CD4-positive, CD25-positive, alpha-beta regulatory T cell (primary cell): ENCODE measurements at regions not wholly inside any gene's neighbourhood (a gene's known extent, or its start where the extent isn't known, plus 50 kb on each side); places are given as distances from the start of the nearest gene placed in this dataset.
"Not testable (repeated sequence)": the region's sequence is repeated elsewhere in the genome, so short reads cannot be mapped to it uniquely, and the experiment has no call there.

Experiments
- ATAC-seq, 2 donors: fragments of 150-1000 bp; cut with Tn5 transposase; one replicate each; pipeline ENCODE4 v1.10.0; 2021; ENCODE audit warnings: low read depth in 2 of 2, moderate number of reproducible peaks in 2 of 2, moderate library complexity in 1 of 2
- DNase-seq, 3 donors: peaks; one replicate each; pipeline versions ENCODE4 v3.0.0 to v3.0.0-alpha.2; 2012 to 2022; ENCODE audit warnings: mixed read lengths in 1 of 3
- H3K27ac ChIP-seq: one replicate; pipeline ENCODE4 v1.7.0; 2013; ENCODE audit warnings: mild to moderate bottlenecking, low read length; ENCODE audit not compliant: insufficient read depth, poor library complexity, severe bottlenecking
- H3K27me3 ChIP-seq: one replicate; pipeline ENCODE4 v1.7.0; 2013; ENCODE audit warnings: low read length; ENCODE audit not compliant: control insufficient read depth, insufficient read depth
- H3K36me3 ChIP-seq: one replicate; pipeline ENCODE4 v1.7.0; 2013; ENCODE audit warnings: mild to moderate bottlenecking, low read length, moderate library complexity; ENCODE audit not compliant: control insufficient read depth, insufficient read depth
- H3K4me1 ChIP-seq: 2 replicates; pipeline ENCODE4 v1.7.0; 2013; ENCODE audit warnings: mild to moderate bottlenecking, low read length; ENCODE audit not compliant: insufficient read depth, control insufficient read depth, poor library complexity, severe bottlenecking
- H3K4me3 ChIP-seq: one replicate; pipeline ENCODE4 v1.7.0; 2013; ENCODE audit warnings: low read depth, mild to moderate bottlenecking, low read length, moderate library complexity
- H3K9me3 ChIP-seq, 2 experiments: 1 replicate in 1 of 2; 2 replicates in 1 of 2; pipeline ENCODE4 v1.7.0; 2013; ENCODE audit warnings: low read length in 2 of 2, mild to moderate bottlenecking in 1 of 2, moderate library complexity in 1 of 2; ENCODE audit not compliant: control insufficient read depth in 2 of 2
- H3K27ac Mint-ChIP-seq, 3 donors: one replicate each; pipeline ENCODE4 v1.8.0; 2020 to 2022; ENCODE audit warnings: mild to moderate bottlenecking in 3 of 3, mixed read lengths in 3 of 3, moderate library complexity in 2 of 3
- H3K27me3 Mint-ChIP-seq: one replicate; pipeline ENCODE4 v1.8.0; 2022; ENCODE audit warnings: mild to moderate bottlenecking, mixed read lengths
- H3K36me3 Mint-ChIP-seq: one replicate; pipeline ENCODE4 v1.8.0; 2020; ENCODE audit warnings: mixed read lengths
- H3K4me1 Mint-ChIP-seq, 4 donors: one replicate each; pipeline ENCODE4 v1.8.0; 2020 to 2022; ENCODE audit warnings: mixed read lengths in 4 of 4, mild to moderate bottlenecking in 1 of 4
- H3K4me3 Mint-ChIP-seq, 4 donors: one replicate each; pipeline ENCODE4 v1.8.0; 2020 to 2022; ENCODE audit warnings: mild to moderate bottlenecking in 4 of 4, mixed read lengths in 4 of 4, moderate library complexity in 3 of 4
- H3K9me3 Mint-ChIP-seq, 7 donors: one replicate each; pipeline ENCODE4 v1.8.0; 2020 to 2022; ENCODE audit warnings: mixed read lengths in 7 of 7, mild to moderate bottlenecking in 3 of 7, moderate library complexity in 2 of 7

DNA sequence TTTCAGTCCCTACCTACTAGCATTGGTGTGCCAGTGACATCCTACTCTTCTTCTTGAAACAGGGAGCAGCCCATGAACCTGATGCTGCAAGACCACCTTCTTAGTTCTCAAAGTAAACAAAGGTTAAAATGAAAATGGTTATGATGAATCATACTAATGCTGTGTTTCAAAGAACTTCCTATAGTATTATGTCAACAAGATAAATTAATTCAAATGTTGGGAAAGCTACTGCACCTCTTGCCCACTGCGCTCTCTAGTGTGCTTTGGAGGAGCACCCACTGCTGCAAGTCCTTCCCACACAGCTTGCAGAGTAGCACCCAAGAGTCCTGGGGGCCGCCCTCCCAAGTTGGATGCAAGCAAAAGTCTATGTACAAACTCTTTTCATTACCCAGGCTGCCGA lies 81.1 kb downstream of the CD200R1L start:
- Histone ChIP-seq H3K27me3 (no peaks in the 10 kb centered on the region), H3K36me3 (no peaks in the 10 kb centered on the region), H3K27ac (no peak overlapping the region), H3K4me1 (no peaks in the 10 kb centered on the region), H3K9me3 (no peaks in the 10 kb centered on the region), H3K4me3 (no peak overlapping the region)
- peaks cover 0 to 2% (median 0%) of the 10 kb centered on the region in 7 donors for H3K9me3 Mint-ChIP-seq
- DNase-seq (no peak), ATAC-seq (no peak)
- H3K4me1 Mint-ChIP-seq, result peaks cover 0 to 6% (median 0%) of the 10 kb centered on the region in 4 donors
- no peaks in the 10 kb centered on the region for H3K27me3 Mint-ChIP-seq
- no peaks in the 10 kb centered on the region for H3K36me3 Mint-ChIP-seq
- no peak overlapping the region for H3K27ac Mint-ChIP-seq
- no peak overlapping the region for H3K4me3 Mint-ChIP-seq

DNA sequence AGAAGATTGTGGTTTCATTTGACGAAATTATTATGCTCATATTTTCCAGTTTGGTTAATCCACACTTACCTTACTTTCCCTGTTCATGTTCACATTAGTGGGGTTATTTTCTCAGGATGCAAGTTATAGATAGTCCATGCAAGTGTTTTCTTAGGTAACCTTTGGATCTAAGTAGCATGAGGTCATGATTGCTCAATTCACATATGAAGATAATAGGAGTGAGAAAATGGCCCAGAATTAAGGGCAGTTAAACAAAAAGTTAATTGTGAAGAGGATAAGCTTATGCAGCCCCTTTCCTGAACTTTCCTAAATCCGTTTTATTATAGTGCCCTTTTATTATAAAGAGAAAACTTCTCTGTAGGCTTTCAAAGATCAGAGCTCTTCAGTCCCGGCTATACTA lies 83.4 kb downstream of the CD200R1L start:
- no peaks in the 10 kb centered on the region for H3K4me1 ChIP-seq
- no peak overlapping the region for H3K4me3 ChIP-seq
- H3K27ac Mint-ChIP-seq, result no peak overlapping the region
- no peaks in the 10 kb centered on the region for H3K27me3 ChIP-seq
- H3K4me1 Mint-ChIP-seq, result no peaks in the 10 kb centered on the region
- no peak overlapping the region for H3K27ac ChIP-seq
- H3K9me3 Mint-ChIP-seq, result peaks cover 0 to 4% (median 0%) of the 10 kb centered on the region in 7 donors
- ATAC-seq (no peak), DNase-seq (no peak)
- no peaks in the 10 kb centered on the region for H3K36me3 ChIP-seq
- H3K27me3 Mint-ChIP-seq, result no peaks in the 10 kb centered on the region
- no peaks in the 10 kb centered on the region for H3K9me3 ChIP-seq
- H3K36me3 Mint-ChIP-seq, result no peaks in the 10 kb centered on the region
- no peak overlapping the region for H3K4me3 Mint-ChIP-seq

DNA sequence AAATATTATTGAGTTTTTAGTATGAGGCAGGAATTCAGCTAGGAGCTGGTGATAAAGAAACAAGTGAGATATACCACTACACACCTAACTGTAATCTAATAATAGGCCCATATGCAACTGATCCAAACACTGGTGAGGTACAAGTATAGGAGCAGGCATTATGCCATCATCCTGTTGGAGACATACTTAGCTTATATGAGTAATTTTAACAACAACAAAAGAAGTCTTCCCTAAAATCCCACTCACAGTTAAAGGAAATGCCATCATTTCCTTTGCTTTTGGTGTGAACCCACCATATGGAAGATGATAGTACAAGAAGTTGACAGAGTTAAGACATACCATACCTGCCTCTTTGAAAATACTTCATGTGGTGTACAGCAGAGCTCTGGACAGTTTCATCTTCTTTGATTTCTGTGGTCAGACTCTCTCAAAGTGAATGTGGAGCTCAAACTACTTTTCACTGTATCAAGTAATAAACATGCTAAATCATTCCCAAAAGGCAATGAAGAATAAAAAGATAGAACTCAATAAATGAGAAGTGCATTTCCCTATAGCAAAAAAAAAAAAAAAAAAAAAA lies 85.5 kb downstream of the CD200R1L start:
- Histone ChIP-seq H3K36me3 (no peaks in the 10 kb centered on the region), H3K27ac (no peak overlapping the region), H3K4me1 (no peaks in the 10 kb centered on the region), H3K27me3 (no peaks in the 10 kb centered on the region), H3K9me3 (peaks cover 3 to 7% of the 10 kb centered on the region in 2 experiments), H3K4me3 (no peak overlapping the region)
- Mint-ChIP-seq H3K36me3 (peaks cover 3% of the 10 kb centered on the region), H3K4me1 (no peaks in the 10 kb centered on the region), H3K9me3 (peaks cover 0 to 9% (median 2%) of the 10 kb centered on the region in 7 donors), H3K27me3 (no peaks in the 10 kb centered on the region), H3K4me3 (no peak overlapping the region), H3K27ac (no peak overlapping the region)
- DNase-seq (no peak), ATAC-seq (no peak)

DNA sequence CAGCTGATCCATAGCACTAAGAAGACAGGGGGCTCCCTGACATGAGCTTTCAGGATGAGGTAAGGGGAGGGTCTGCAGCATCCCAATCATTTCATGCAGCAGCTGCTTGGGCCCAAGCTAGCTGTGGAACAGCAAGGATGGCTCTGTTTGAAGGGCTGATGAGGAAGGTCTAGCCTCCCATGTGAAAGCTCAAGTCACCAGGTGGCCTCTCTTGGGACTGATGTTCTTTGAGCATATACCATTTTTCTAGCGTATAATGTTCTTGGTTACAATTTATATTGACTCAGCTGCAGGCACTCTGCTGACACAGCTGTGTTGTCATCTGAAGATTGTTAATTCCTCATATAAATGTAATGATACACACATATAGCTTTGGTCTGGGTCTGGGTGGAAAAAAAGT lies 87.0 kb downstream of the CD200R1L start:
- H3K27ac Mint-ChIP-seq, result no peak overlapping the region
- Histone ChIP-seq H3K4me3 (no peak overlapping the region), H3K4me1 (no peaks in the 10 kb centered on the region), H3K9me3 (peaks cover 7 to 12% of the 10 kb centered on the region in 2 experiments), H3K27me3 (no peaks in the 10 kb centered on the region), H3K36me3 (no peaks in the 10 kb centered on the region), H3K27ac (no peak overlapping the region)
- H3K9me3 Mint-ChIP-seq, result peaks cover 0 to 10% (median 2%) of the 10 kb centered on the region in 7 donors
- H3K27me3 Mint-ChIP-seq, result no peaks in the 10 kb centered on the region
- H3K4me1 Mint-ChIP-seq, result no peaks in the 10 kb centered on the region
- H3K4me3 Mint-ChIP-seq, result no peak overlapping the region
- DNase-seq (no peak), ATAC-seq (no peak)
- peaks cover 3% of the 10 kb centered on the region for H3K36me3 Mint-ChIP-seq

DNA sequence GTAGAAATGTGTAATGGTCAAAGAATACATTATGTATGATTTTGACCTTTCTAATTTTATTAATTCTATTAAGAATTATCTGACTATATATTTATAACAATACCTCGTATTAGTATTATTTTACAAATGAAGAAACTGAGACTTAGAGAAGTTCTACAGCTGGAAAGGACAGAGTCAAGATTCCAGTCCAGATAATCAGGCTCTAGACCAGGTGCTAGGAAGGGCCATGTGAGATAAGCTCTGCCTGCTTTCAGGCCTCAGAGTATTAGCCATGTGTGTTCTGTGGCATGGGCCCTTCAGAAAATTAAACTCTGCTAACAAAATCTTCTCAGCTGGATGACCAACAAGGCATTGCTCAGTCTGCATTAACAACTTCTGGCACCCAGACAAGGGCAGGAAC lies 87.5 kb downstream of the CD200R1L start:
- DNase-seq (no peak), ATAC-seq (no peak)
- H3K4me3 ChIP-seq, result no peak overlapping the region
- H3K36me3 Mint-ChIP-seq, result peaks cover 3% of the 10 kb centered on the region
- no peak overlapping the region for H3K27ac Mint-ChIP-seq
- H3K36me3 ChIP-seq, result no peaks in the 10 kb centered on the region
- no peaks in the 10 kb centered on the region for H3K4me1 Mint-ChIP-seq
- peaks cover 0 to 10% (median 2%) of the 10 kb centered on the region in 7 donors for H3K9me3 Mint-ChIP-seq
- H3K4me3 Mint-ChIP-seq, result no peak overlapping the region
- no peaks in the 10 kb centered on the region for H3K27me3 Mint-ChIP-seq
- no peak overlapping the region for H3K27ac ChIP-seq
- no peaks in the 10 kb centered on the region for H3K4me1 ChIP-seq
- H3K9me3 ChIP-seq, result peaks cover 7 to 12% of the 10 kb centered on the region in 2 experiments
- H3K27me3 ChIP-seq, result no peaks in the 10 kb centered on the region

DNA sequence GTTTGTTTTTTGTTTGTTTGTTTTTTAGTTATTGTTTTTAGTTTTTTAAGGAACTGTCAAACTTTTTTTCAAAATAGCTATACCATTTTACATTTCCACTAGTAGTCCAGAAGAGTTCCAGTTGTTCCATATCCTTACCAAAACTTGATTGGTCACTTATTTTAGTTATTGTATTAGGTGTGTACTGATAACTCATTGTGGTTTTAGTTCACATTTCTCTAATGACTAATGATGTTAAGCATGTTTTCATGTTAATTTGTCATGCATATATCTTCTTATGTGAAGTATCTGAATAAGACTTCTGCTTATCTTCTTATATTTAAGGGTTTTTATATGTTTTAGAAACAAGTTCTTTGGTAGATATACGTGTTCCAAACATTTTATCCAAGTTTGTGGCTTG lies 89.5 kb downstream of the CD200R1L start:
- Histone ChIP-seq H3K9me3 (peaks cover 7 to 12% of the 10 kb centered on the region in 2 experiments), H3K4me3 (no peak overlapping the region), H3K27me3 (no peaks in the 10 kb centered on the region), H3K27ac (no peak overlapping the region), H3K36me3 (no peaks in the 10 kb centered on the region), H3K4me1 (no peaks in the 10 kb centered on the region)
- no peak for ATAC-seq
- Mint-ChIP-seq H3K27ac (no peak overlapping the region), H3K4me1 (no peaks in the 10 kb centered on the region), H3K36me3 (peaks cover 3% of the 10 kb centered on the region), H3K9me3 (peaks cover 0 to 10% (median 2%) of the 10 kb centered on the region in 7 donors), H3K4me3 (no peak overlapping the region), H3K27me3 (no peaks in the 10 kb centered on the region)
- no peak for DNase-seq

DNA sequence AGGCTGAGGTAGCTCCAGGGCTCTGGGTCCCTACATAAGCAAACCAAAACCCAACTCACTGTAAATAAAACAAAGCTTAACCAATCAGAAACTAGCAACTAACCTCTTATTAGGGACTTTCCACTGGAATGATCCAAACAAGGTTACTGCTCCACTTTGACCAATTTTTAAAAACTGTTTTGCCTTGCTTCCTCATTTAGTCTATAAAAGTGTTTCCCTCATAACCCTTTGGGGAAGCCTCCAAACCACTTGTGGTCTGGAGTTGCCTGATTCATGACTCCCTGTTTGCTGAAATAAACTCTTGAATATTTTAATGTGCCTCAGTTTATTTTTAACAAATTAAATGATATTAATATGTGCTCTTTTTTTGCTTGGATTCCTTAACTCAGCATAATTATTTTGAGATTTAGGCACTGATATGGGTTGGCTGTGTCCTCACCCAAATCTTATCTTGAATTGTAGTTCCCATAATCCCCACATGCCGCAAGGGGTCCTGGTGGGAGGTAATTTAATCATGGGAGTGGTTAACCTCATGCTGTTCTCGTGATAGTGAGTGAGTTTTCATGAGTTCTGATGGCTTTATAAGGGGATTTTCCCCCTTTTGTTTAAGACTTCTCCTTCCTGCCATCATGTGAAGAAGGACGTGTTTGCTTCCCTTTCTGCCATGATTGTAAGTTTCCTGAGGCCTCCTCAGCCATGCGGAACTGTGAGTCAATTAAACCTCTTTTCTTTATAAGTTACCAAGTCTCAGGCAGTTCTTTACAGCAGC lies 90.6 kb downstream of the CD200R1L start:
- Histone ChIP-seq H3K36me3 (no peaks in the 10 kb centered on the region), H3K4me1 (no peaks in the 10 kb centered on the region), H3K27ac (no peak overlapping the region), H3K27me3 (no peaks in the 10 kb centered on the region), H3K4me3 (no peak overlapping the region), H3K9me3 (peaks cover 7 to 12% of the 10 kb centered on the region in 2 experiments)
- H3K27me3 Mint-ChIP-seq, result no peaks in the 10 kb centered on the region
- peaks cover 0 to 10% (median 2%) of the 10 kb centered on the region in 7 donors for H3K9me3 Mint-ChIP-seq
- no peaks in the 10 kb centered on the region for H3K4me1 Mint-ChIP-seq
- no peak overlapping the region for H3K4me3 Mint-ChIP-seq
- peaks cover 3% of the 10 kb centered on the region for H3K36me3 Mint-ChIP-seq
- H3K27ac Mint-ChIP-seq, result no peak overlapping the region
- DNase-seq, result no peak
- ATAC-seq, result peak in 1 of 2 donors; percentile 18

DNA sequence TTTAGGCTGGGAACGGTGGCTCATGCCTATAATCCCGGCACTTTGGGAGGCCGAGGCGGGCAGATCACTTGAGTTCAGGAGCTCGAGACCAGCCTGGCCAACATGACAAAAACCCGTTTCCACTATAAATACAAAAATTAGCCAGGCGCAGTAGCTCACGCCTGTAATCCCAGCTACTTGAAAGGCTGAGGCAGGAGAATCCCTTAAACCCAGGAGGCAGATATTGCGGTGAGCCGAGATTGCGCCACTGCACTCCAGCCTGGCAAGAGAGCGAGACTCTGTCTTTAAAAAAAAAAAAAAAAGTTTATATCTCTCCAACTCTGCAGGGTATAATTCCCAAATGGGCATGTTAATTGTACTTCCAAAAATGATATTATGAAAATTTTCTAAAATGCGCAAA lies 91.6 kb downstream of the CD200R1L start:
- H3K9me3 ChIP-seq, result peaks cover 7 to 12% of the 10 kb centered on the region in 2 experiments
- not testable (repeated sequence) for H3K27ac Mint-ChIP-seq, H3K27ac ChIP-seq, H3K4me3 ChIP-seq, H3K4me1 ChIP-seq, H3K36me3 Mint-ChIP-seq, H3K4me3 Mint-ChIP-seq, H3K27me3 ChIP-seq, H3K36me3 ChIP-seq, DNase-seq, H3K4me1 Mint-ChIP-seq, H3K27me3 Mint-ChIP-seq, ATAC-seq
- peaks cover 0 to 10% (median 2%) of the 10 kb centered on the region in 7 donors for H3K9me3 Mint-ChIP-seq
